SK-MEL-5 (cell line): ENCODE measurements at regions not wholly inside any gene's neighbourhood (a gene's known extent, or its start where the extent isn't known, plus 50 kb on each side); places are given as distances from the start of the nearest gene placed in this dataset.

Experiments used
- DNase-seq: peaks from one replicate; pipeline ENCODE4 v3.0.0-alpha.2; 2016; ENCODE audit warnings: low read depth, low spot score
- in situ Hi-C: cut with HindIII; loops from 2 replicates; pipeline ENCODE4 v1.10.0; 2016; ENCODE audit warnings: low sequenced_read_pairs, high pct_unique_total_duplicates, low pct_unique_long_range_greater_than_20kb

GRCh38 chr4:10947898-10948297 lies 263.3 kb upstream of the CLNK start:
- DNase-seq = no peak
- in situ Hi-C loops = no loop called here

GRCh38 chr4:10944321-10944720 lies 259.8 kb upstream of the CLNK start:
- no peak for DNase-seq
- in situ Hi-C loops = no loop called here

GRCh38 chr4:10942156-10942555 lies 257.6 kb upstream of the CLNK start:
- in situ Hi-C loops = no loop called here
- no peak for DNase-seq

- no peak for DNase-seq
- in situ Hi-C loops = no loop called here
Measured at GRCh38 chr4:10929818-10930217, 245.2 kb upstream of the CLNK start.

- no peak for DNase-seq
- in situ Hi-C loops = no loop called here
Measured at GRCh38 chr4:10925996-10926395, 241.4 kb upstream of the CLNK start.

GRCh38 chr4:10924274-10924673 lies 239.7 kb upstream of the CLNK start:
- in situ Hi-C loops = no loop called here
- DNase-seq = no peak

- no peak for DNase-seq
- in situ Hi-C loops = no loop called here
Measured at GRCh38 chr4:10917566-10917965, 233.0 kb upstream of the CLNK start.

GRCh38 chr4:10898072-10898471 lies 213.5 kb upstream of the CLNK start:
- in situ Hi-C loops = no loop called here
- no peak for DNase-seq

- DNase-seq = no peak
- in situ Hi-C loops = no loop called here
Measured at GRCh38 chr4:10897076-10897475, 212.5 kb upstream of the CLNK start.

GRCh38 chr4:10893395-10893794 lies 208.8 kb upstream of the CLNK start:
- peak; percentile 43 for DNase-seq
- in situ Hi-C loops = no loop called here

- DNase-seq = no peak
- in situ Hi-C loops = no loop called here
Measured at GRCh38 chr4:10891866-10892265, 207.3 kb upstream of the CLNK start.

- peak; percentile 54 for DNase-seq
- in situ Hi-C loops = no loop called here
Measured at GRCh38 chr4:10889819-10890218, 205.3 kb upstream of the CLNK start.

- no peak for DNase-seq
- in situ Hi-C loops = no loop called here
Measured at GRCh38 chr4:10879411-10880110, 195.0 kb upstream of the CLNK start.

- in situ Hi-C loops = no loop called here
- no peak for DNase-seq
Measured at GRCh38 chr4:10878861-10879260, 194.3 kb upstream of the CLNK start.

- DNase-seq = no peak
- in situ Hi-C loops = no loop called here
Measured at GRCh38 chr4:10877076-10877475, 192.5 kb upstream of the CLNK start.

- in situ Hi-C loops = no loop called here
- DNase-seq = no peak
Measured at GRCh38 chr4:10875144-10875799, 190.7 kb upstream of the CLNK start.

- no peak for DNase-seq
- in situ Hi-C loops = no loop called here
Measured at GRCh38 chr4:10873809-10874208, 189.2 kb upstream of the CLNK start.

- no peak for DNase-seq
Measured at GRCh38 chr4:10872833-10873517, 188.4 kb upstream of the CLNK start.

GRCh38 chr4:10866666-10867065 lies 182.1 kb upstream of the CLNK start:
- DNase-seq = no peak
- in situ Hi-C loops = no loop called here

More at GRCh38 chr4:10872833-10873517, 188.4 kb upstream of the CLNK start:
- in situ Hi-C loops = no loop called here
